ENCODE measurements at regions not wholly inside any gene's neighbourhood (a gene's known extent, or its start where the extent isn't known, plus 50 kb on each side); places are given as distances from the start of the nearest gene placed in this dataset.

DNA sequence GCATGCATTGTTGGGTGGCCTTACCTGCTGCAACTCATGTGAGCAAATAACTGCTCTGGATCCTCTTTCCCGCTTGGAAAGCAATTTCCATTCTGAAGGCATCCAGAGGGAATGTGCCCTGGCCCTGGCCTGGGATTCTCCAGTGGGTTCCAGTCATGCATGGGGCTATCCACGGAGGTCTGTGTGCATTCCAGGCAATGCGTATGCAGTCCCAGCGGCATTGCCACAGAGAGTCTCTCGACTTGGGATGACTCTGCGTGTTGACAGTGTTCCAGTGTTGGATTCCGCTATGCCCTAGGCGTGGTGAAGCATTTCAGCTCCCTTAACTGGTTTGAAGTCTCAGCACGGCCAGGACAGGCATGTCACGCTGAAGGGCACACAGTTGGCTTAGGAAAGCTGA, 113.9 kb downstream of the SNRPN start:
- TF ChIP-seq, protein P1, sequence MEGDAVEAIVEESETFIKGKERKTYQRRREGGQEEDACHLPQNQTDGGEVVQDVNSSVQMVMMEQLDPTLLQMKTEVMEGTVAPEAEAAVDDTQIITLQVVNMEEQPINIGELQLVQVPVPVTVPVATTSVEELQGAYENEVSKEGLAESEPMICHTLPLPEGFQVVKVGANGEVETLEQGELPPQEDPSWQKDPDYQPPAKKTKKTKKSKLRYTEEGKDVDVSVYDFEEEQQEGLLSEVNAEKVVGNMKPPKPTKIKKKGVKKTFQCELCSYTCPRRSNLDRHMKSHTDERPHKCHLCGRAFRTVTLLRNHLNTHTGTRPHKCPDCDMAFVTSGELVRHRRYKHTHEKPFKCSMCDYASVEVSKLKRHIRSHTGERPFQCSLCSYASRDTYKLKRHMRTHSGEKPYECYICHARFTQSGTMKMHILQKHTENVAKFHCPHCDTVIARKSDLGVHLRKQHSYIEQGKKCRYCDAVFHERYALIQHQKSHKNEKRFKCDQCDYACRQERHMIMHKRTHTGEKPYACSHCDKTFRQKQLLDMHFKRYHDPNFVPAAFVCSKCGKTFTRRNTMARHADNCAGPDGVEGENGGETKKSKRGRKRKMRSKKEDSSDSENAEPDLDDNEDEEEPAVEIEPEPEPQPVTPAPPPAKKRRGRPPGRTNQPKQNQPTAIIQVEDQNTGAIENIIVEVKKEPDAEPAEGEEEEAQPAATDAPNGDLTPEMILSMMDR (IDR thresholded peaks at IDR 0.05; ENCODE audit: low read depth, low read length) = no peak
- TF ChIP-seq POLR2A (IDR thresholded peaks at IDR 0.05; ENCODE audit: extremely low read depth, insufficient read length) = no peak
- TF ChIP-seq, protein P2, sequence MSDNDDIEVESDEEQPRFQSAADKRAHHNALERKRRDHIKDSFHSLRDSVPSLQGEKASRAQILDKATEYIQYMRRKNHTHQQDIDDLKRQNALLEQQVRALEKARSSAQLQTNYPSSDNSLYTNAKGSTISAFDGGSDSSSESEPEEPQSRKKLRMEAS (IDR thresholded peaks at IDR 0.05; ENCODE audit: low read depth, low read length) = no peak
- no peak for TF ChIP-seq MYC (IDR thresholded peaks at IDR 0.05; ENCODE audit: low read depth, low read length)

All from NB4 (cell line).